Stimulated activated CD8-positive, alpha-beta memory T cell treated with anti-CD3 and anti-CD28 coated beads, Interleukin-7, amount 100 ng/mL, for 4 hours (primary cell): ENCODE measurements at regions not wholly inside any gene's neighbourhood (a gene's known extent, or its start where the extent isn't known, plus 50 kb on each side); places are given as distances from the start of the nearest gene placed in this dataset.
"Not testable (repeated sequence)": the region's sequence is repeated elsewhere in the genome, so short reads cannot be mapped to it uniquely, and the experiment has no call there.

Experiments
- DNase-seq, 2 donors: peaks; one replicate each; pipeline ENCODE4 v3.0.0-alpha.2; 2020; ENCODE audit warnings: low read depth in 2 of 2

DNA sequence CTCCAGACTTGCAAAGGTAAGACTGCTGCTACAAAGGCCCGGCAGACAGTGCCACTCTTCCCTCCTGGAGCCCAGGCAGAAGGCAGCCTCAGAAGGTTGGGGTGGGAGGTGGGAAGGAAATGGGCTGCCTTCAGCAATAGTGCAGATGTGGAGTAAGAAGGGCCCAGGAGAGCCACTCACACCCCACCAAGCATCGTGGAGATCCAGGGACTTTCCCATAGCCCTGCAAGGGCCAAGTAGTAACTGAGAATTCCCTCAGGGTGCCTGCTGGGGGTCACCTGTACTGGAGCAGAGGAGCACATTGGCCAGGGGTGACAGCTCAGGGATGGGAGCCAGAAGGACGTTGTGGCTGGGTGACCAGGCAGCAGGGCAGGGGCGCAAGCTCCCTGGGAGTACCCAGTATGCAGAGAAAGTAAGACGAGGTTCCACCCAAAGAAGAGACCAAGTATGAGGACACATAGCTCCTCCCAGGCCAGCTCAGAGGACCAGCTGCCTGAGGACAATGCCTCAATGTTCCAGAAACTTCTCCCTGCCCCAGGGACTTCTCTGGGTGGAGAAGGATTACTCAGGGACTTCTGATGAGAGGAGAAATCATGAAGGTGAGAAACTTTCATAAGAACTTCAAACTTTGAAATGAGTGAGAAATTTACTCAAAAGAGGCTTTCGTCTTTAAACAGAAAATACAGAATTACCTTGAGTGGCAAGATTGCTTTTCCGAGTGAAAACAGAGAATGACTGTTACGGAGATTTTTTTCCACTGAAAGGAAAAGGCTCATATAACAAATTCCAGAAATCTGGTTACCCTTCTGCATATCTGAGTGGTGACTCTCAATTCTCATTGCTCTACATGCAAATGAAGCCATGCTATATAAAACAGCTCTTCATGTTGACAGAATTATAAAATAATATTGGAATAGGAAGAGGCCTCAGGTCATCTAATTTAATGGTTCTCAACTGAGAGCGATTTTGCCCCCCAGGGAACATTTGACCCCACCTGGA is 87.9 kb upstream of the TRIO start:
- DNase-seq: no peak

DNA sequence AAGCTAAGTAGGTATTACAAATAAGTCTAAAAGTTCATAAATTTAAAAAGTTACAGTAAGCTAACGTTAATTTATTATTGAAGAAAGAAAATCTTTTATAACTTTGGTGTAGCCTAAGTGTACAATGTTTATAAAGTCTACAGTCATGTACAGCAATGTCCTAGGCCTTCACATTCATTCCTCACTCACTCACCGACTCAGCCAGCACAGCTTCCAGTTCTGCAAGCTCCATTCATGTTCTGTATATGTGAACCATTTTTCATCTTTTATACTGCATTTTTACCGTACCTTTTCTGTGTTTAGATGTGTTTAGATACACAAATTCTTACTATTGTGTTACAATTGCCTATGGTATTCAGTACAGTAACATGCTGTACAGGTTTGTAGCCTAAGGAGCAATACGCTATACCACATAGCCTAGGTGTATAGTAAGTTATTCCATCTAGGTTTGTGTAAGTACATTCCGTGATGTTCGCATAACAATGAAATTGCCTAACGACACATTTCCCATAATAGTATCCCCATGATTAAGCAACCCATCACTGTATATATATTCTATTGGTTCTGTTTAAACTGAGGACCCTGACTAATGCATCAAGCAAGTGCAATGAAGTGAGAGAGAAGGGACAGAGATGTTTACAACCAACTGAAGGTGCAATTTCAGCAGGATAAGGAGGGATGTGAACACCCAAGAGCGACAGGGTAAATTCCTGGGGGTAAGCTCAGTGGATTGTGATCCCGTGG is 88.9 kb upstream of the TRIO start:
- DNase-seq: no peak

DNA sequence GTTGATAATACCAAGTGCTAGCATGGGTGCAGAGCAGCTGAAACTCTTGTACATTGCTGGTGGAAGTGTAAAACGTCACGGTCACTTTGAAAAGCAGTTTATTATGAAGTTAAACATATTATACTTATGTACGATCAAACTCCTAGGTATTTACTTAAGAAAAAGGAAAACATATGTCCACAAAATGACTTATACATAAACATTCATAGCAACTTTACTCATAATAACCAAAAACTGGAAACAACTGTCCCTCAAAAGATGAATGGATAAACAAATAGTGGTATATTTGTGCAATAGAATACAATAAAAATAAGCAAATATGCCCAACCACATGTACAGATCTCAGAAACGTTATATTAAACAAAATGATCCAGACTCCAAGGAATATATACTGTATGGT is 92.3 kb upstream of the TRIO start:
- no peak for DNase-seq

DNA sequence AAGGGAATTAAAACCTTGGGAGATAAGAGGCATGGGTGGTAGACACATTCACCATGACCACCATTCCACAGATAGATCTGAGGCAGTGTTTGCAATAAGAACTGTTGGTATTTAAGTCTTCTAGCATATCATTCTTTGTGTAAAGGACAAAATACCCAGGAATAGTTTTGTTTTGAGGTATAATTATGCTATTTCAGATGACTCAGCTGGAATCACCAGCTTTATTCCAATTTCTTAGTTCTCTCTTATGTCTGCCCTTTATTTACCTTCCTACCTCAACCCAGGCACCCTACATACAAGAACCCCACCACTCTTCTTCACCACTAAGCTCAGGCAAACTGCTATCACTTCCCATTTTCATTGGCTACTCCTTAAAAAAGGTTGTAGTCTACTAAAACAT is 94.7 kb upstream of the TRIO start:
- DNase-seq: no peak

DNA sequence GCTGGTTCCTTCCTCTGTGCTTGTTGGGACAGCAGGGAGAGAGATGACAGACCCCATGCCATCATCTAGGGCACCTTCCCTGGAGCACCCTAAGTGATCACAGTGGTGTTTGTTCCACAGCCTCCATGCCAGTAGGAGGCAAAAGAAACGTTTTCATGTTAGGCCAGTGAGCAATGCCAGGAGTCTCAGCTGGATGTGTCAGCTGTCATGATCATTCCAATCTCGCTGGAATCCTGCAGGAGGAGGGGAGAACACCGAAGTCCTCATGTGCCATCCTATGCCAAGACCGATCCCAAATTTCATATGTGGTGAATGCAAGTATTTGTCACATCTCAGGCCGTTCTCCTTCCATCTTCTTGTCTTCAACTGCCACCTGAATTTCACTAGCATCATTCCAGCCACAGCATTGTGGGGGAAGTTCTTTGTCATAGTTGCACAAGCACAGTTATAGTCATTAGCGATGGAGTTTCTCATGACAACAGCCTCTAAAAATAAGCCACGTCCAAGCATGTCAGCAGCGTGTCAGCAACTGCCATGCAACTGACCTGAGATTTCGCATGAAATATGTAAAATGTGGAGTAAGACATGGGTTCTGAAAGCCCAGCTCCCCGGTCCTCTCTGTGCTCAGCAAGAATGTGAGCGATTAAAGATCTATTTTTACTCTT is 97.2 kb upstream of the DNAH5 start:
- DNase-seq: no peak

DNA sequence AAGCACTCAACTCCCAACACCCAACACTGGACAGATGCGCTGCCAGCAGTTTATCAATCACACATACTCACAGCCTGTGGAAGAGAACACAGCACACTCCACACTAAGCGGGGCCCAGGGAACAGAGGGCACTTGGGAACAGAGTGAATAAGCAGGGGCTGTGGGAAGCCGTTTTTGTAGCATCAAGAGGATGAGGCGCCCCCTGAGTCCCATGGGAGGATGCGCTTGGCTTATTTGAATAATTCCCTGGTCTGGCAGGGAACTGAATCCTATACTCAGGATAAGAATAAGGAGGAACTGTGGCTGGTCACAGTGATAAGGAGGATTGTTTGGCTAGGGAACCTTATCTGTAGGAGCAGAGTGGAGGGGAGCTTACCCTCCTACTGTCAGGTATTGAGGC is 96.1 kb upstream of the DNAH5 start:
- no peak for DNase-seq

DNA sequence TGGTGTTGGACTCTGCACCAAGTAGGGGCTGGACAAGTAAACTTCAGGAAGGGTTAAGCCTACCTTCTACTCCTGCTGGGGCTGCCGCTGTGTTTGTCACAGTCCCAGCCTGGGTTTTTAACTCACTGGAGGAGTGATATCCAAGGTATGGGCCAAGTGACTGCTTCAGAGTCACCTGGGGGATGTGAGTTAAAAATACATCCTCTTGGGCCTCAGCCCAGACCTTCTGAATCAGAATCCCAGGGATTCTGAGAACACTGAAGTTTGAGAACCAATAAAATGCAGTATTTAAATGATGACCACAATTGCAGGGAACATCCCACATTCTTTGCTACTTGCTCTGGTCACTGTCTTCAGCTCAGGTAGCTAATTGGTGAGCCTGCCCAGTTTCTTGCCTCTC is 95.1 kb upstream of the DNAH5 start:
- no peak for DNase-seq

DNA sequence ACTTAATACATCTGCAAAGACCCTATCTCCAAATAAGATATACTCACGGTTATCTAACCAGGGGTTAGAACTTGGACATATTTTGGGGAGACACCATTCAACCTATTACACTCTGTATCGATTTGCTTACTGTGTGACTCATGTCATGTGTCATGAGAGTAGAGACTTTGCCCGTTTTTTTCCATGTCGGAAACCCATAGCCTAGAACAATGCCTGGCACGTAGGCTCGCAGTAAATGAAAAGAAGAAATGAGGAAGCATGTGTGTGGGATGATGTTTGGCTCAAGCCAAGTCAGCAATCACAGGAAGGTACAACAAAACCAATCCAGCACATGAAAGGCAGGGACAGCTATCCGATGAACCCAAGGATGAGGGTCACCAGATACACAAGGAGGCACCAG is 94.6 kb upstream of the DNAH5 start:
- no peak for DNase-seq

DNA sequence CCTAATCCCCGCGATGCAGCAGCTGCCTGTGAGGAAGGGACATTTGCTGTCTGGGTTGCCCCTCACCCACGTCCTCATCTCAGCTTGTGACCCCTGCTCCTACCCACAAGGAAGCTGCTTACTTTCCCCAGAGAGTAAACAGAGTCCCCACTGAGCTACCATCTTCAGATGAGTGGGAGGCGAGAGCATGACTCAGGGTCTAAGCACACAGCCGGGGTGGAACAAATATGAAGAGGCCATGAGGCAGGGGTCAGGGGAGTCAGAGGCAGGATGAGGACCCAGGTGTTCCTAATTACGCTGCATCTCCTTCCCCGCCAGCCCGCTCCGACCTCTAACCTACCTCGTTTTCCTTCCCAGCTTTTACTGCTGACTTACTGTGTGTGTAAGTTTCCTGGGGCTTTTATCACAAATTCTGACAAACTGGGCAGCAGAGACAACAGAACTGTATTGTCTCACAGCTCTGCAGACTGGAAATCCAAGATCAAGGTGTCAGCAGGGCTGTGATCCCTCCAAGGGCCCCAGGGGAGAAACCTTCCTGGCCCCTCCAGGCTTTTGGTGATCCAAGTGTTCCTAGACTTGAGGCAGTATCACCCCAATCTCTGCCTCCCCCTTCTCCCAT is 94.0 kb upstream of the DNAH5 start:
- DNase-seq: no peak

DNA sequence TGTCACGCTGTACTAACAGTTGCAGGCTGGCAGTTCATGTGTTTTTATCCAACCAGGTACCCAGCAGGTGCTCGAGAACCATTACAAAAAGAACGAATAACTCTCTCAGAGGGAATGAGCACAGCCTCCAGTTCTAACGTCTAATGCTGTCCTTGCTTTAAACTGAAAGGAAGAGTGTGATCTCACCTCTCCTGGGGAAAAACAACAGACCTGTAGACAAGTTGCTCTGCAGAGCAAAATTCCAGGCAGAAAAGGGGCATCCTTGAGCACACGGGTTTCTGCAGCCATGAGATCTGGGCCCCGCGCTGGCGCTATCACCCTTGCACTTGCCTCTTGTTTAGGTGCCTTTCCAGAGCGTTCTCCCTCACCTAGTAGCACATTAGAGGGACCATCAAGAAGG is 92.5 kb upstream of the DNAH5 start:
- no peak for DNase-seq

DNA sequence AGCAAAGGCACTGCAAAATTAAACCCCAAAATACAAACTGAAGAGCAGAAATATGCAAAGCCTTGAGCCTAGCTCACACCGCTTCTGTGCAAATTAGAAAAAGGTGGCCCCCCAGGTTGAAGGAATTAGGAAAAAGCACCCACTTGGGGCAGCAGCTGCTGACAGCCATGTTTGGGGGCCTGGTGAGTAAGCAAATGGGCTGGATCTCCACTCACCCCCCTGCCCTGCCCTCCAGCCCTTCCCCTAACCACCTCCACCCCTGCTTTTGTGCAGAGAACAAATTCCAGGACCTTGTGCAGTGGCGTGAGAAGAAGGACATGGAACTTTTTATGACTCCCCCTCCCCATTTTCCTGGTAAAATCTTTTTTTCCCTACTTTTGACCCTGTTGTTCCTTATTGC is 92.0 kb upstream of the DNAH5 start:
- no peak for DNase-seq

DNA sequence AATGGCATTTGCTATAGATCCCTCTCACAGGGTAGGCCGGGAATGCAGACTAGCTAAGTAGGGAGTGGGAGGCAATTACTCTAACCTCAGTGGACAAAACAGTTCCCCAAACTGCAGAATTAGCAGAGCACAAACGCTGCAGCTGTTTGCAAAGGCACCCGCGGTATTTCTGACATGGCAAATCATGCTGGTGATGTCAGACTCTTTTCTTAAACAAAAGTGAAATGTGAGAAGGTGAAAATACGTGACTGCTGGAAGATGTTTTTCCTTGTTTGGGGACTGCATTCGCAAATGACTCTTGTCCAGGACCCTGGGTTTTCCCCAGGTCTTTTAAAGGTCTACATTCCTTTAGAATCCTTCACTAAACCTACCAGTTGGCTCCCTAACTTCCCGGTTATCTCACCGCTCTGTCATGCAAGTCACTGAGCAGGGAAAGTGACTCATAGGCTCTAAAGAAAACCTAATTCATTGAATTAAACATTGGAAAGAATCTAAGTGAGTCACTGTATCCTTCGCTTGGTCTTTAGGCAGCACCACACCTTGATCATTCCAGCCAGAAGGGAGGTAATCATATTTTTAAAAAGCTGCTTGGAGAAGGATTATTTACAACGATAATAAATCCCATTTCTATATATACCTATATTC is 91.5 kb upstream of the DNAH5 start:
- DNase-seq: no peak

DNA sequence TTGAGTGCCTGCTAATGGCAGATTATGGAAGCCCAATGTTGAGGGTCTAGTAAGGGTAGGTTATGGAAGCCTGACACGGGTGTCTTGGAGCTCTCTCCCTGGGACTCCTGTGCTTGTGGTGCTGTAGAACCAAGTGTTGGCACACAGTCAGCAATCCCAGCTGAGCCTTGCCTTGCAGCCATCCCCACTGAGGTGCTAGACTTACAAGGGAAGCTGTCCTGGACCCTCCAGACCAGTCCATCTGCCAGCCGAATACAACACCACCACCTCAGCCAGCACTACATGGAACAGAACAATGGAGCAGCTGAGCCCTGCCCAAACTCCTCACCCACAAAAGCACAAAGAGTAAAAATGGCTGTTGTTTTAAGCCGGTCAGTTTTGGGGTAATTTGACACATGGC is 90.5 kb upstream of the DNAH5 start:
- DNase-seq: no peak

DNA sequence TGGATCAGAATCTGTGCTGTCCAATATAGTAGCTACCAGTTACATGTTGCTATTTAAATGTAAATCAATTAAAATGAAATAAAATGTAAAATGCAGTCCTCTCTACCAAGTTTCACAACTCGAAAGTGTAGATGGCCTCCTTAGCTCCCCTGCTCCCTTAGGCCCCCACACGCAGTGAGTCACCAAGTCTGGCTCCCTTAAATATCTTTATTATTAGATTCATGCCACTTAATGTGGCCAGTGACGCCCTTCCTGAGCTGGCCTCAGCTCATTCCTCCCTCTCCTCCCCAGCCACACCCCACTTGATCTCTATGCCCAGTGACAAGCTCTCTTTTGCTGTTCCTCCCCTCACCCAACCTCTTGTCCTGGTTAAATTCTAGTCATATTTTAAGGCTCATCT is 88.4 kb upstream of the DNAH5 start:
- no peak for DNase-seq

DNA sequence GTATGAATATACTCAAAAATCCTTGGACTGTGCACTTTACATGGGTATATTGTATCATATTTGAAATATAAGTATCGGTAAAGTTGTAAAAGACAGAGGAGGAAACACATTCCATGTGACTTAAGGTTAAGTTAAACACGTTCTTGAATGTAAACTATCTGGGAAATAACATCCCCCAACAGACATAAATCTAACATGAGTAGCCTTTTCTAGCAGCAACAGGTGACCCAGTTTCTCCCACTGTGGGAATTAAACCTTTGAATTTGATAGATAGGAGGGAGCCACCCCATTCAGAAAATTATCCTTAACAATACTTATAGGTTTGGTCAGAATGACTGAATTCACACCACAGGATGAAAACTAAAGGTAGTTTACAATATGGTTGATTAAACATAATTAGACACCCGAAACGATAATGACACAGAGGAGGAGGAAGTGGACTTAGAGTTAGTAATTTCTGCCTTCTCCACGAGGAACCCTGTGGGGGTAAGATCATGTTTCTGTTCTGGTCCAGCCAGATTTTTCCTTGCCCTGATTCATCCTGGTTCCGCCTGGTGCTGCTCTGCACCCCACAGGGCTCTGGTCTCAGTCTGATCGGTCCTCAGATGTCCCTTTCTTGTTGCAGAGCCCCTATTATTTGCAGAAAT is 84.6 kb upstream of the DNAH5 start:
- no peak for DNase-seq

DNA sequence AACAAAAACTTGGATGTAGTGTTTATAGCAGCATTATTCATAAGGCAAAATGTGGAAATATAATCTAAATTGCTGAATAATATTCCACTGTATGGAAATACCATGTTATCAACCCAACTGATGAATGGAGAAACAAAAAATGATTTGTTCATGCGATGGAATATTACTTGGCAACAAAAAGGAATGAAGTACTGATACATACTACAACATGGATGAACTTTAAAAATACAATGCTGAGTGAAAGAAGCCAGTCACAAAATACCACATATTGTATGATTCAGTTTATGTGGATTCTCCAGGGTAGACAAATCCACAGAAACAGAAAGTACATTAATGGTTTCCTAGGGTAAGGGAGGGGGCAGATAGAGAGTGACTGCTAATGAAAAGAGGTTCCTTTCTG is 83.7 kb upstream of the DNAH5 start:
- no peak for DNase-seq

DNA sequence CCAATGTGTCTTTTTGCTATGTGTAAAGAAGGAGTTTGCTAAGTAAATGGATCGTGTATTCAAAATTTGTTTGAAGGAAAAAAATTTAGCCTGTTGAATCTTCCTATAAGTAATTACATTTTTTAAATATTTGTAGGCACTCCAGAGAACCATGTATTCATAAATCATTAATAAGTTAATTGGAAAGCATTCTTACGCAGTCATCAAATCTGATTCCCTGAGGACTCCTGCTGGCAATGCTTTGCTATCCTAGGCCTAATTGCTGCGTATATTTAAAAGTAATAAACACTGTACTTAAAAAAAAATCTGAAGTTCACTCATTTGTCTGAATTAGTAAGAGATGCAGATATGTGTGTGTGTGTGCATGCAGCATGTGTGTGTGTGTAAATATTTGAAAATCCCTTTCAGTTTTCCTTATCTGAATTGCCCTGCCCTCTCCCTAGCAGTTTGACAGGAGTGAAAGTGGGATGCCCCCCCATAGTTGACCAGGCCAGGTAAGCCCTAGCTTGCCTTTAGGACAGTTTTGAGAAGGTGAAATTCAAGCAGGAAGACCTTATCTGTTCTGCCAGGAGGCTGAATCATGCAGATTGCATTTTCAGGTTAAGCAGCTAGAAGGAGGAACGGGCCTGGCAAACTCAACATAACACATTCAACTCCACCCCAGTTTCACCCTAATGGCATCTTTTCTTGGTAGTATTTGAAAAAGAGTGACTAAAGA is 81.2 kb upstream of the DNAH5 start:
- DNase-seq: no peak

DNA sequence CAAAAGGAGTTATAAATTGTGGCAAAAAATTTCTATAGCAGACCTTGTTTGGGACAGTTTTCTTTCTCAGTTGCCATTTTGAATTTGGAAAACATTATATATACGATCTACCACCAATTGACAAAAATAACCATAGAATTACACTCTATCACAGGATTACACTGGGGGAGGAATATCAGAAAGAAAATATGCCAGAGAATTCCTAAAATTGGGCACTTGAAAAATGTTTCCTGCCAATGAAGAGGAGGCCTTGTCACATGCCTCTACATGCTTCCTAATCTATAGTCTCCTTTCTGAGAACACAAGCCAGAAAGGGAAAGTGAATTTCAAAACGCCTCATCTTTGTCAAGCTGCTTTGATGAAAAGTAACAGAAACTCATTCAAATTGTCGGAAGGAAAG is 78.5 kb upstream of the DNAH5 start:
- DNase-seq: no peak

DNA sequence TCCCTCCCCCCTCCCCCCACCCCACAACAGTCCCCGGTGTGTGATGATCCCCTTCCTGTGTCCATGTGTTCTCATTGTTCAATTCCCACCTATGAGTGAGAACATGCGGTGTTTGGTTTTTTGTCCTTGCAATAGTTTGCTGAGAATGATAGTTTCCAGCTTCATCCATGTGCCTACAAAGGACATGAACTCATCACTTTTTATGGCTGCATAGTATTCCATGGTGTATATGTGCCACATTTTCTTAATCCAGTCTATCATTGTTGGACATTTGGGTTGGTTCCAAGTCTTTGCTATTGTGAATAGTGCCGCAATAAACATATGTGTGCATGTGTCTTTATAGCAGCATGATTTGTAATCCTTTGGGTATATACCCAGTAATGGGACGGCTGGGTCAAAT is 76.5 kb upstream of the DNAH5 start:
- not testable (repeated sequence) for DNase-seq

DNA sequence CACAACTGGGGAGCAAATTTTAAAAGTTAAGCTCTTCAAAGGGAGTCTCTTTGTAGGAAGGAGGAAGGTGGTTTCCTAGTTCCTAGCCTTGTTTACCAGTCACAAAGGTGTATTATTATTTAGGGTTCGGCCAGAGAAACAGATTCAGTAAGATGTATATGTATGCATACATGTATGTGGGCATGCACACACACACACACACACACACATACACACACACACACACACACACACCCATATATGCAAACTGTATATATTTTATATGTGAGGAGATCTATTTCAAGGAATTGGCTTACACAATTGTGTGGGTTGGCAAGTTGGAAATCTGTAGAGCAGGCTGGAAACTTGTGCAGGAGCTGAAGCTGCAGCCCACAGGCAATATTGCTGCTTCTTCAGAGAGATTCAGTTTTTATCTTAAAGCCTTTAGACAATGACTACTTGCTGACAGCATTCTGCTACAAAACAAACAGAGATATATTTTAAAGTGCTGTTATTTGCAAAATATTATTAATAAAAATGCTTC is 75.3 kb upstream of the DNAH5 start:
- no peak for DNase-seq
